ENCODE measurements at regions not wholly inside any gene's neighbourhood (a gene's known extent, or its start where the extent isn't known, plus 50 kb on each side); places are given as distances from the start of the nearest gene placed in this dataset.

DNA sequence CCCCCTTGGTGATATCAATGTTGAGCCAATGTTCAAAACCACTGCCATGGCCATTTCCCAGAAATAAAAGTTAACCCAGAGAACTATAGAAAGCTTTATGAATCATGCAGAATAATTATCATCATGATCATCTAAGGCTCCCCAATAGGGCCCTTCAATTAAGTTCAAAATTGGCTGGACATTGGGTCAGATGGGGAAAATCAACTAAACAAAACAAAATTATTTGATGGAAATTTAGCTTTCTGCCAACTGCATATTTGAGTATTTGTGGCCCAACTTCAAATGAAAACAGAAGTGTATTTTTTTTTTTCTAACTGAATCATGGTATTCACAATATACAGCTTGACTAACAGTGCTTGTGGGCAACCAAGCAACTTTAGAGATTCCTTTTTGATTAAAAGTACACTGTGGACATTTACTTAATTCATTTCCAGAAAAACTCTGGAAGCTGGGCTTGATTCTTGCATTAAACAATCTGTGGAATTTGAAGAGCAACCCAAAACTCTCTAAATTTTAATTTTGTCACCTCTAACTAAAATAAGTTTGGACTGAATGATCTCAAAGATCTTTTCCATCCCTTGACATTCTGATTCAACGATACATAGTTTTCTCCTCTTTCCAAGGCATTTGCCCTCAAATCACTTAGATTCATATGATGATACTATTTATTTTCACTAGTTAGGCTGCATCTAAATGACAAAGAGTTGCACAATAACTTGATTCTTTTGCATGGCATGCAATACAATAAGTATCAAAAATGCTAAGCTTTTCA lies 203.2 kb downstream of the AHR start:
- in situ Hi-C loops (cut with MboI; ENCODE audit: low sequenced_read_pairs, unreplicated experiment): no loop called here
- TF ChIP-seq, protein P1, sequence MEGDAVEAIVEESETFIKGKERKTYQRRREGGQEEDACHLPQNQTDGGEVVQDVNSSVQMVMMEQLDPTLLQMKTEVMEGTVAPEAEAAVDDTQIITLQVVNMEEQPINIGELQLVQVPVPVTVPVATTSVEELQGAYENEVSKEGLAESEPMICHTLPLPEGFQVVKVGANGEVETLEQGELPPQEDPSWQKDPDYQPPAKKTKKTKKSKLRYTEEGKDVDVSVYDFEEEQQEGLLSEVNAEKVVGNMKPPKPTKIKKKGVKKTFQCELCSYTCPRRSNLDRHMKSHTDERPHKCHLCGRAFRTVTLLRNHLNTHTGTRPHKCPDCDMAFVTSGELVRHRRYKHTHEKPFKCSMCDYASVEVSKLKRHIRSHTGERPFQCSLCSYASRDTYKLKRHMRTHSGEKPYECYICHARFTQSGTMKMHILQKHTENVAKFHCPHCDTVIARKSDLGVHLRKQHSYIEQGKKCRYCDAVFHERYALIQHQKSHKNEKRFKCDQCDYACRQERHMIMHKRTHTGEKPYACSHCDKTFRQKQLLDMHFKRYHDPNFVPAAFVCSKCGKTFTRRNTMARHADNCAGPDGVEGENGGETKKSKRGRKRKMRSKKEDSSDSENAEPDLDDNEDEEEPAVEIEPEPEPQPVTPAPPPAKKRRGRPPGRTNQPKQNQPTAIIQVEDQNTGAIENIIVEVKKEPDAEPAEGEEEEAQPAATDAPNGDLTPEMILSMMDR (IDR thresholded peaks at IDR 0.05; ENCODE audit: borderline replicate concordance, control extremely low read depth, extremely low read depth, insufficient read depth, missing control alignments): no peak
- DNase-seq (ENCODE audit: low spot score): no peak

DNA sequence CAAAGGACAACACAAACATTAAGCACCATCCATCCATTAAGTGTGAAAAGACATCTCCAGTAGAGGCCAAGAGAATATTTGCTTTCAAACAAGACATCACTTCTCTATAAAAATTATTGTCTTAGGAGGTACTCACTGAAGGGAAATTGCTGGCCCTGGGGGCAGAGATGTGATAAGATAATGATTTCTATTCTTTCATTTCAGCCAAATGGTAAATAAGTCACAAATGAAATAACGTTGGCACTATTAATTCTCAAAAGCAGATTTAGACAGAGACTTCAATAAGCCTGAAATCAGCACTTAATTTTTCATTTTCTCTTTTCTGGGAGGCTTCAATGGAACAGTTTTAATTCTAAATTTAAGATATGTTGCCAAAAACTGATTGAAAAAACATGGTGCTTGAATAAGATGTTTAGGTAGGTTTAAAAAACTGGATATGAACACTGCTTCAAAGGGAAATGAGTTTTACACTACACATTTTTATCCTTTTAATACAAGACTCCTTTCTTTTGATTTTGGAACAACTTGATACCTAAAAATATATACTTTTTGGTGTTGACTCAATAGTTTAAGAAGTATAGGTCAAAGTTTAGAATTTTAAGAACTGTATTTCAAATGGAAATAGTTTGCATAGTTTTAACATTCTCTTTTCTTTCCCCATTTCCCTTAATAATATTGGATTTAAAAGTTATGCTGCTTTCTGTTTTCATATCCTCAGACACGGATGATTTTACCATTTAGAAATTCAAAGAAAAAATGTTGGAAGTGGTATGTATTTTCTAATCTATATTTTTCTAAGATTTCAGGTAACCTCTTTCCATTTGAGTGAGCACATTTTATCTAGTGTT lies 204.0 kb downstream of the AHR start:
- in situ Hi-C loops (cut with MboI; ENCODE audit: low sequenced_read_pairs, unreplicated experiment): no loop called here
- TF ChIP-seq, protein P1 (IDR thresholded peaks at IDR 0.05; ENCODE audit: borderline replicate concordance, control extremely low read depth, extremely low read depth, insufficient read depth, missing control alignments): no peak
- DNase-seq (ENCODE audit: low spot score): no peak

DNA sequence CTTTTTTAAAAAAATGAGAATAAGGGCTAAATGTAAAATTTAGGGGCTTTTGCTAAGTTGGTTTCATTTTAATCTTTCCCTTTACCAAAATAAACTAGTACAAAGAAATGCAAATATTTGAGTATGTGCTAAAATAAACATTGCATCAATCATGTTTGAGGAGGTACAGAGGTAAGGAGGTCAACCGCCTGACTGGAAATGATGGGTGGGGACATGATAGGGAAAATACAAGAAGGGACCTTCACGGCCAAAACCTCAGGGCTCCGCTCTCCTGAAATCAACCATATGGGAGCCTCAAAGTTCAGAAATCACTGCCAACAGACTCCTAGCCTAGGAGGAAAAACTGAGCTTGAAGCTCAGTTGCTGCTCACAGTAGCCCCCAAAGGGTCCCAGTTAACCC lies 207.6 kb downstream of the AHR start:
- peak; percentile 32 for DNase-seq (ENCODE audit: low spot score)
- TF ChIP-seq, protein P1 (IDR thresholded peaks at IDR 0.05; ENCODE audit: borderline replicate concordance, control extremely low read depth, extremely low read depth, insufficient read depth, missing control alignments): no peak
- in situ Hi-C loops (cut with MboI; ENCODE audit: low sequenced_read_pairs, unreplicated experiment): no loop called here

DNA sequence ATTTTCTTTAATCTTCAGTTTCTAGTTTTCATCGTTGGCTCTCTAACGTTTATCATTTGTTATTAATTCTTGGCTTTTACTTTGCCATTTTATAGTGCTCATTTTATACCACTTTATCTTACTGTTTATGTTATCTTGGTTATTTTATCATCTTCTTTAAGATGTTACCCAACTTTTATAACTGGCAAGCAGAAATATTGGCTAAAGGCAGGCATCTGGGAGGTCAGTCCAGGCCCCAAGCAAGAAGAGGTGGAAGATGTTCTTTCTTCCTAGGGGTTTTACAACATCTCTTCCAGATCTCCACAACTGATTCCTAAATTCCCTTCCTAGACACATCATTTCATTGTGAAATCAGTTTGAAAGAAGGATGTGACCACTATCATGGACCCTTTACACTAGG lies 208.1 kb downstream of the AHR start:
- no peak for DNase-seq (ENCODE audit: low spot score)
- in situ Hi-C loops (cut with MboI; ENCODE audit: low sequenced_read_pairs, unreplicated experiment): no loop called here
- TF ChIP-seq, protein P1 (IDR thresholded peaks at IDR 0.05; ENCODE audit: borderline replicate concordance, control extremely low read depth, extremely low read depth, insufficient read depth, missing control alignments): no peak

DNA sequence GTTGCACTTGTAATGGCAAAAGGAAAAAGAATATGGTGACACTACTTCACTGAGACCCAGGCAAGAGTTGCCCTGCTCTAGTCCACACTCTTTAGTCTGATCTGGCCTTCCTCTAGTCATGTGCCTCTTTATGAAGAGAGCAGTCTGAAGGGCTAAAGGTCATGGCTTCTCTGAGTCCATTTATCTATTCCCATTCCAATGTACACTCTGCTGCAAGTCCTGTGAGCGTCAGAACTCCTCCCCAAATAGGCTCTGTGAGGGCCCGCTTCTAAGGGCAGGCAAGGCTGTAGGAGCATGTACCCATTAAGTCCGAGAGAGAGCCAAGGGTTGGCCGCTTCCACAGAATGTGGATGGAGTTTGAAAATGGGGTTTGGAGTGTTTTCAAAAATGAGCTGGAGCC lies 209.3 kb downstream of the AHR start:
- in situ Hi-C loops (cut with MboI; ENCODE audit: low sequenced_read_pairs, unreplicated experiment): no loop called here
- TF ChIP-seq, protein P1 (IDR thresholded peaks at IDR 0.05; ENCODE audit: borderline replicate concordance, control extremely low read depth, extremely low read depth, insufficient read depth, missing control alignments): no peak
- no peak for DNase-seq (ENCODE audit: low spot score)

DNA sequence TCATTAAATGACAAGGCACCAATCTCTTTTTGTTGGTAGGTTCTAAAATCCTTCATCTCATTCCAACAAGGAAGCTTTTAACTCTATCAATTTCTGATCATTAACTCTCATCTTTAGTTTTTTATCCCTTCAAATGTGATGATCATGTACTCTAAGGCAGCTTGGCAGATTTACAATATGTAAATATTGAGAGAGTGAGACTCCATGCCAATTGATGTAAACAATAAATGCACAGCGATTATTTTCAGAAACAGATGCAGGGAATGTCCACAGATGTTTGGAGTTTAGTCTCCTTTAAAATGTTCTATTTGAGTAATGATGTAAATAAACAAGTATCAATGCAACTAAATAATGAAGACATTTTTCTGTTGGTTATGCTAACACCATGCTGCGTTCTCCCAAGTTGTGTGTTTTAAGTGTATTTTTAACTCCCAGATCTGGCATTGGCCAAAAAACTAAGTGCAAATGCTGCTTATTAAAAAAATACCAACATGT lies 213.8 kb downstream of the AHR start:
- in situ Hi-C loops (cut with MboI; ENCODE audit: low sequenced_read_pairs, unreplicated experiment): no loop called here
- TF ChIP-seq, protein P1 (IDR thresholded peaks at IDR 0.05; ENCODE audit: borderline replicate concordance, control extremely low read depth, extremely low read depth, insufficient read depth, missing control alignments): no peak
- no peak for DNase-seq (ENCODE audit: low spot score)

Data from GM13976 (cell line).